Stomach smooth muscle (tissue), 2 donors: ENCODE measurements at regions not wholly inside any gene's neighbourhood (a gene's known extent, or its start where the extent isn't known, plus 50 kb on each side); places are given as distances from the start of the nearest gene placed in this dataset.
"Not testable (repeated sequence)": the region's sequence is repeated elsewhere in the genome, so short reads cannot be mapped to it uniquely, and the experiment has no call there.

ENCODE experiments used
- H3K27ac ChIP-seq: one replicate; pipeline ENCODE4 v1.7.0; 2013; ENCODE audit warnings: mild to moderate bottlenecking, low read length, inconsistent platforms
- H3K27me3 ChIP-seq, 2 donors: one replicate each; pipeline ENCODE4 v1.7.0; 2013; ENCODE audit warnings: low read length in 2 of 2; ENCODE audit not compliant: insufficient read depth in 2 of 2, control insufficient read depth in 1 of 2
- H3K36me3 ChIP-seq, 2 donors: one replicate each; pipeline ENCODE4 v1.7.0; 2013; ENCODE audit warnings: low read length in 2 of 2; ENCODE audit not compliant: control insufficient read depth in 2 of 2, insufficient read depth in 2 of 2
- H3K4me1 ChIP-seq: one replicate; pipeline ENCODE4 v1.7.0; 2013; ENCODE audit warnings: low read length; ENCODE audit not compliant: control insufficient read depth, insufficient read depth
- H3K4me3 ChIP-seq, 2 donors: one replicate each; pipeline ENCODE4 v1.7.0; 2013; ENCODE audit warnings: low read length in 2 of 2
- H3K9ac ChIP-seq, 2 donors: one replicate each; pipeline ENCODE4 v1.7.0; 2013; ENCODE audit warnings: low read length in 2 of 2, mild to moderate bottlenecking in 1 of 2
- H3K9me3 ChIP-seq, 2 donors: one replicate each; pipeline ENCODE4 v1.7.0; 2013; ENCODE audit warnings: low read length in 2 of 2; ENCODE audit not compliant: control insufficient read depth in 2 of 2
- donor health status: healthy.
- donor health status: Pancreatic carcinoma.

GRCh38 chr5:91632871-91633270, 249.8 kb upstream of the ARRDC3 start:
- H3K27me3 ChIP-seq = no peaks in the 10 kb centered on the region
- no peak overlapping the region for H3K27ac ChIP-seq
- no peaks in the 10 kb centered on the region for H3K36me3 ChIP-seq
- no peaks in the 10 kb centered on the region for H3K4me1 ChIP-seq
- no peak overlapping the region for H3K4me3 ChIP-seq
- H3K9ac ChIP-seq = no peak overlapping the region
- no peaks in the 10 kb centered on the region for H3K9me3 ChIP-seq

- Histone ChIP-seq H3K36me3 (no peaks in the 10 kb centered on the region), H3K27me3 (no peaks in the 10 kb centered on the region), H3K4me3 (no peak overlapping the region), H3K27ac (no peak overlapping the region), H3K9me3 (no peaks in the 10 kb centered on the region), H3K9ac (no peak overlapping the region), H3K4me1 (no peaks in the 10 kb centered on the region)
Measured at GRCh38 chr5:91611746-91612145, 228.6 kb upstream of the ARRDC3 start.

- H3K4me1 ChIP-seq = no peaks in the 10 kb centered on the region
- no peak overlapping the region for H3K27ac ChIP-seq
- H3K27me3 ChIP-seq = no peaks in the 10 kb centered on the region
- no peaks in the 10 kb centered on the region for H3K36me3 ChIP-seq
- no peak overlapping the region for H3K9ac ChIP-seq
- no peaks in the 10 kb centered on the region for H3K9me3 ChIP-seq
- H3K4me3 ChIP-seq = no peak overlapping the region
Measured at GRCh38 chr5:91607675-91608074, 224.6 kb upstream of the ARRDC3 start.

GRCh38 chr5:91599863-91600262, 216.7 kb upstream of the ARRDC3 start:
- Histone ChIP-seq H3K27me3 (no peaks in the 10 kb centered on the region), H3K9me3 (no peaks in the 10 kb centered on the region), H3K9ac (no peak overlapping the region), H3K27ac (no peak overlapping the region), H3K4me3 (no peak overlapping the region), H3K4me1 (no peaks in the 10 kb centered on the region), H3K36me3 (no peaks in the 10 kb centered on the region)

- H3K4me3 ChIP-seq = no peak overlapping the region
Measured at GRCh38 chr5:91598216-91598615, 215.1 kb upstream of the ARRDC3 start.

GRCh38 chr5:91595424-91595823, 212.3 kb upstream of the ARRDC3 start:
- Histone ChIP-seq H3K4me3 (no peak overlapping the region), H3K9me3 (no peaks in the 10 kb centered on the region), H3K4me1 (no peaks in the 10 kb centered on the region), H3K27me3 (no peaks in the 10 kb centered on the region), H3K9ac (no peak overlapping the region), H3K36me3 (no peaks in the 10 kb centered on the region), H3K27ac (no peak overlapping the region)

More at GRCh38 chr5:91598216-91598615, 215.1 kb upstream of the ARRDC3 start:
- no peak overlapping the region for H3K27ac ChIP-seq
- H3K4me1 ChIP-seq = no peaks in the 10 kb centered on the region
- no peaks in the 10 kb centered on the region for H3K27me3 ChIP-seq
- H3K36me3 ChIP-seq = no peaks in the 10 kb centered on the region
- H3K9me3 ChIP-seq = no peaks in the 10 kb centered on the region
- H3K9ac ChIP-seq = no peak overlapping the region

GRCh38 chr5:91591076-91591475, 208.0 kb upstream of the ARRDC3 start:
- Histone ChIP-seq H3K4me1 (no peaks in the 10 kb centered on the region), H3K36me3 (no peaks in the 10 kb centered on the region), H3K9me3 (no peaks in the 10 kb centered on the region), H3K27me3 (no peaks in the 10 kb centered on the region), H3K4me3 (no peak overlapping the region), H3K27ac (no peak overlapping the region), H3K9ac (no peak overlapping the region)

GRCh38 chr5:91586232-91586631, 203.1 kb upstream of the ARRDC3 start:
- Histone ChIP-seq H3K36me3 (no peaks in the 10 kb centered on the region), H3K4me1 (no peaks in the 10 kb centered on the region), H3K27ac (no peak overlapping the region), H3K9ac (no peak overlapping the region), H3K9me3 (no peaks in the 10 kb centered on the region), H3K4me3 (no peak overlapping the region), H3K27me3 (no peaks in the 10 kb centered on the region)

GRCh38 chr5:91584352-91584751, 201.2 kb upstream of the ARRDC3 start:
- no peaks in the 10 kb centered on the region for H3K36me3 ChIP-seq
- H3K27me3 ChIP-seq = no peaks in the 10 kb centered on the region
- H3K9ac ChIP-seq = no peak overlapping the region

GRCh38 chr5:91566012-91566411, 182.9 kb upstream of the ARRDC3 start:
- H3K9me3 ChIP-seq = peaks cover 2 to 10% of the 10 kb centered on the region in 2 donors
- not testable (repeated sequence) for H3K9ac ChIP-seq

More at GRCh38 chr5:91584352-91584751, 201.2 kb upstream of the ARRDC3 start:
- Histone ChIP-seq H3K27ac (no peak overlapping the region), H3K4me3 (no peak overlapping the region), H3K4me1 (no peaks in the 10 kb centered on the region), H3K9me3 (no peaks in the 10 kb centered on the region)

GRCh38 chr5:91562922-91563321, 179.8 kb upstream of the ARRDC3 start:
- Histone ChIP-seq H3K4me3 (no peak overlapping the region), H3K9me3 (peaks cover 2 to 10% of the 10 kb centered on the region in 2 donors), H3K27me3 (no peaks in the 10 kb centered on the region), H3K4me1 (no peaks in the 10 kb centered on the region), H3K36me3 (no peaks in the 10 kb centered on the region), H3K9ac (no peak overlapping the region), H3K27ac (no peak overlapping the region)

More at GRCh38 chr5:91566012-91566411, 182.9 kb upstream of the ARRDC3 start:
- not testable (repeated sequence) for H3K36me3 ChIP-seq, H3K27ac ChIP-seq, H3K4me3 ChIP-seq, H3K27me3 ChIP-seq, H3K4me1 ChIP-seq
